Naive thymus-derived CD8-positive, alpha-beta T cell (primary cell): ENCODE measurements at regions not wholly inside any gene's neighbourhood (a gene's known extent, or its start where the extent isn't known, plus 50 kb on each side); places are given as distances from the start of the nearest gene placed in this dataset.
"Not testable (repeated sequence)": the region's sequence is repeated elsewhere in the genome, so short reads cannot be mapped to it uniquely, and the experiment has no call there.

Experiments used
- ATAC-seq, 2 donors: fragments of 150-1000 bp; cut with Tn5 transposase in 1 of 2; sonication (Bioruptor Pico), chemical (Tn5 transposase) in 1 of 2; 1 replicate in 1 of 2; 2 replicates in 1 of 2; pipeline ENCODE4 v1.10.0; 2021; ENCODE audit warnings: mild to moderate bottlenecking in 2 of 2, moderate library complexity in 2 of 2
- POLR2A ChIA-PET: fragments of 350-600 bp; sonication (Branson Sonifier 250); formaldehyde crosslinking; loops from one replicate; lab custom pipeline; 2021; ENCODE audit warnings: antibody characterized with exemption; lab: Charles Lee
- DNase-seq, 10 donors: peaks; one replicate each; pipeline versions ENCODE4 v3.0.0 to v3.0.0-alpha.2; 2020 to 2022
- H3K27ac Mint-ChIP-seq, 10 donors: one replicate each; pipeline ENCODE4 v1.8.0; 2020 to 2022; ENCODE audit warnings: mild to moderate bottlenecking in 10 of 10, mixed read lengths in 10 of 10, moderate library complexity in 4 of 10, inconsistent platforms in 1 of 10
- H3K27me3 Mint-ChIP-seq, 5 donors: one replicate each; pipeline ENCODE4 v1.8.0; 2021 to 2022; ENCODE audit warnings: mixed read lengths in 5 of 5
- H3K36me3 Mint-ChIP-seq, 3 donors: one replicate each; pipeline ENCODE4 v1.8.0; 2020 to 2022; ENCODE audit warnings: mixed read lengths in 3 of 3, mild to moderate bottlenecking in 2 of 3, inconsistent platforms in 1 of 3
- H3K4me1 Mint-ChIP-seq, 4 donors: one replicate each; pipeline ENCODE4 v1.8.0; 2021 to 2022; ENCODE audit warnings: mixed read lengths in 4 of 4
- H3K4me3 Mint-ChIP-seq, 10 donors: one replicate each; pipeline ENCODE4 v1.8.0; 2020 to 2022; ENCODE audit warnings: mild to moderate bottlenecking in 10 of 10, mixed read lengths in 10 of 10, moderate library complexity in 6 of 10, inconsistent platforms in 1 of 10
- H3K9me3 Mint-ChIP-seq, 9 donors: one replicate each; pipeline ENCODE4 v1.8.0; 2020 to 2022; ENCODE audit warnings: mixed read lengths in 9 of 9, mild to moderate bottlenecking in 3 of 9, inconsistent platforms in 1 of 9, moderate library complexity in 1 of 9

GRCh38 chr1:119260506-119260905 is 108.1 kb upstream of the HAO2 start:
- Mint-ChIP-seq H3K27me3 (peaks cover 0 to 2% (median 0%) of the 10 kb centered on the region in 5 donors), H3K9me3 (peaks cover 0 to 18% (median 10%) of the 10 kb centered on the region in 9 donors), H3K4me1 (peaks cover 0 to 1% (median 0%) of the 10 kb centered on the region in 4 donors), H3K27ac (no peak overlapping the region), H3K4me3 (no peak overlapping the region), H3K36me3 (peaks cover 0 to 14% (median 2%) of the 10 kb centered on the region in 3 donors)
- no peak for DNase-seq
- POLR2A ChIA-PET, result no interaction called here
- ATAC-seq, result no peak

GRCh38 chr1:119266386-119266785 is 102.2 kb upstream of the HAO2 start:
- POLR2A ChIA-PET, result no interaction called here
- no peak overlapping the region for H3K4me3 Mint-ChIP-seq

GRCh38 chr1:119266858-119267257 is 101.7 kb upstream of the HAO2 start:
- Mint-ChIP-seq H3K4me1 (no peaks in the 10 kb centered on the region), H3K36me3 (peaks cover 0 to 3% (median 0%) of the 10 kb centered on the region in 3 donors), H3K9me3 (peaks cover 0 to 6% (median 0%) of the 10 kb centered on the region in 9 donors), H3K27me3 (peaks cover 0 to 18% (median 6%) of the 10 kb centered on the region in 5 donors), H3K4me3 (no peak overlapping the region), H3K27ac (no peak overlapping the region)
- ATAC-seq, result no peak
- POLR2A ChIA-PET, result no interaction called here
- DNase-seq, result no peak

More at GRCh38 chr1:119266386-119266785, 102.2 kb upstream of the HAO2 start:
- no peak for ATAC-seq
- Mint-ChIP-seq H3K27ac (no peak overlapping the region), H3K9me3 (peaks cover 0 to 6% (median 0%) of the 10 kb centered on the region in 9 donors), H3K27me3 (peaks cover 0 to 18% (median 6%) of the 10 kb centered on the region in 5 donors), H3K36me3 (peaks cover 0 to 3% (median 0%) of the 10 kb centered on the region in 3 donors), H3K4me1 (no peaks in the 10 kb centered on the region)
- no peak for DNase-seq

- H3K27me3 Mint-ChIP-seq, result peaks cover 0 to 18% (median 6%) of the 10 kb centered on the region in 5 donors
- H3K9me3 Mint-ChIP-seq, H3K27ac Mint-ChIP-seq, ATAC-seq, POLR2A ChIA-PET, DNase-seq, H3K4me3 Mint-ChIP-seq, H3K4me1 Mint-ChIP-seq, H3K36me3 Mint-ChIP-seq: not testable (repeated sequence)
Measured at GRCh38 chr1:119267288-119267687, 101.3 kb upstream of the HAO2 start.

GRCh38 chr1:119268879-119269278 is 99.7 kb upstream of the HAO2 start:
- H3K9me3 Mint-ChIP-seq, result peaks cover 0 to 6% (median 0%) of the 10 kb centered on the region in 9 donors
- ATAC-seq (no peak), DNase-seq (no peak)
- POLR2A ChIA-PET, result no interaction called here
- no peak overlapping the region for H3K27ac Mint-ChIP-seq
- no peaks in the 10 kb centered on the region for H3K4me1 Mint-ChIP-seq
- H3K4me3 Mint-ChIP-seq, result no peak overlapping the region
- H3K27me3 Mint-ChIP-seq, result peaks cover 0 to 18% (median 6%) of the 10 kb centered on the region in 5 donors
- H3K36me3 Mint-ChIP-seq, result peaks cover 0 to 3% (median 0%) of the 10 kb centered on the region in 3 donors

- DNase-seq (peak in 5 of 10 donors; percentile 8 to 37 (median 31)), ATAC-seq (peak; percentile 52 to 64)
- Mint-ChIP-seq H3K27me3 (peaks cover 0 to 28% (median 6%) of the 10 kb centered on the region in 5 donors), H3K4me3 (no peak overlapping the region), H3K27ac (no peak overlapping the region), H3K4me1 (no peaks in the 10 kb centered on the region), H3K36me3 (no peaks in the 10 kb centered on the region), H3K9me3 (no peaks in the 10 kb centered on the region)
- POLR2A ChIA-PET, result no interaction called here
Measured at GRCh38 chr1:119275145-119276134, 93.1 kb upstream of the HAO2 start.

- Mint-ChIP-seq H3K27ac (no peak overlapping the region), H3K36me3 (no peaks in the 10 kb centered on the region), H3K4me1 (no peaks in the 10 kb centered on the region), H3K4me3 (no peak overlapping the region), H3K9me3 (no peaks in the 10 kb centered on the region), H3K27me3 (peaks cover 0 to 33% (median 4%) of the 10 kb centered on the region in 5 donors)
- POLR2A ChIA-PET, result no interaction called here
- no peak for DNase-seq
- ATAC-seq, result no peak
Measured at GRCh38 chr1:119276558-119276957, 92.0 kb upstream of the HAO2 start.

GRCh38 chr1:119279456-119280381 is 88.9 kb upstream of the HAO2 start:
- no peaks in the 10 kb centered on the region for H3K9me3 Mint-ChIP-seq
- no peak for ATAC-seq
- no peak overlapping the region for H3K27ac Mint-ChIP-seq
- no peaks in the 10 kb centered on the region for H3K36me3 Mint-ChIP-seq
- no peak overlapping the region for H3K4me3 Mint-ChIP-seq
- no peaks in the 10 kb centered on the region for H3K4me1 Mint-ChIP-seq
- POLR2A ChIA-PET, result no interaction called here
- H3K27me3 Mint-ChIP-seq, result peaks cover 0 to 33% (median 10%) of the 10 kb centered on the region in 5 donors
- no peak for DNase-seq

GRCh38 chr1:119285482-119285881 is 83.1 kb upstream of the HAO2 start:
- Mint-ChIP-seq H3K4me1 (no peaks in the 10 kb centered on the region), H3K4me3 (no peak overlapping the region), H3K36me3 (no peaks in the 10 kb centered on the region), H3K27me3 (peaks cover 13 to 31% (median 26%) of the 10 kb centered on the region in 5 donors), H3K27ac (no peak overlapping the region), H3K9me3 (no peaks in the 10 kb centered on the region)
- ATAC-seq (no peak), DNase-seq (no peak)
- POLR2A ChIA-PET, result no interaction called here

- Mint-ChIP-seq H3K36me3 (no peaks in the 10 kb centered on the region), H3K9me3 (no peaks in the 10 kb centered on the region), H3K4me1 (no peaks in the 10 kb centered on the region), H3K4me3 (no peak overlapping the region), H3K27me3 (peaks cover 13 to 34% (median 25%) of the 10 kb centered on the region in 5 donors), H3K27ac (no peak overlapping the region)
- POLR2A ChIA-PET, result no interaction called here
- DNase-seq (peak in 5 of 10 donors; percentile 10 to 61 (median 22)), ATAC-seq (peak in 1 of 2 donors; percentile 54)
Measured at GRCh38 chr1:119286587-119287181, 81.9 kb upstream of the HAO2 start.

- H3K9me3 Mint-ChIP-seq, result no peaks in the 10 kb centered on the region
- H3K27ac Mint-ChIP-seq, result no peak overlapping the region
- no peak for ATAC-seq
- peaks cover 19 to 48% (median 41%) of the 10 kb centered on the region in 5 donors for H3K27me3 Mint-ChIP-seq
- no peak for DNase-seq
- POLR2A ChIA-PET, result no interaction called here
- H3K4me3 Mint-ChIP-seq, result no peak overlapping the region
- no peaks in the 10 kb centered on the region for H3K36me3 Mint-ChIP-seq
- no peaks in the 10 kb centered on the region for H3K4me1 Mint-ChIP-seq
Measured at GRCh38 chr1:119288751-119289150, 79.8 kb upstream of the HAO2 start.

GRCh38 chr1:119290297-119290696 is 78.3 kb upstream of the HAO2 start:
- no peak for DNase-seq
- H3K4me3 Mint-ChIP-seq, result no peak overlapping the region
- H3K4me1 Mint-ChIP-seq, result peaks cover 2 to 12% (median 12%) of the 10 kb centered on the region in 4 donors
- H3K27ac Mint-ChIP-seq, result no peak overlapping the region
- ATAC-seq, result no peak
- no peaks in the 10 kb centered on the region for H3K9me3 Mint-ChIP-seq
- H3K36me3 Mint-ChIP-seq, result no peaks in the 10 kb centered on the region
- peaks cover 19 to 58% (median 41%) of the 10 kb centered on the region in 5 donors for H3K27me3 Mint-ChIP-seq
- POLR2A ChIA-PET, result no interaction called here
